GM23338 (cell line): ENCODE measurements at regions not wholly inside any gene's neighbourhood (a gene's known extent, or its start where the extent isn't known, plus 50 kb on each side); places are given as distances from the start of the nearest gene placed in this dataset.

ENCODE experiments used
- CREB1 ChIP-seq: fragments of 250-450 bp; sonication (Bioruptor Pico); IDR thresholded peaks from 2 replicates; pipeline ENCODE4 v1.5.0; 2020; ENCODE audit warnings: low read depth, mild to moderate bottlenecking, moderate library complexity
- EZH2 ChIP-seq: fragments of 200-600 bp; sonication (generic); IDR thresholded peaks from one replicate; pipeline ENCODE4 v1.8.0; 2017; ENCODE audit warnings: antibody characterized with exemption, mild to moderate bottlenecking, low read depth; ENCODE audit not compliant: unreplicated experiment
- EZH2phosphoT487 ChIP-seq: fragments of 200-600 bp; sonication (generic); IDR thresholded peaks from one replicate; pipeline ENCODE4 v1.8.1; 2018; ENCODE audit warnings: antibody characterized with exemption; ENCODE audit not compliant: unreplicated experiment
- JUNB ChIP-seq: IDR thresholded peaks from one replicate; pipeline ENCODE4 v1.6.1; 2016; ENCODE audit warnings: antibody characterized with exemption; ENCODE audit not compliant: unreplicated experiment
- NANOG ChIP-seq: IDR thresholded peaks from 2 replicates; pipeline ENCODE4 v1.6.1; 2016; ENCODE audit warnings: antibody characterized with exemption, borderline replicate concordance
- POLR2AphosphoS5 ChIP-seq: IDR thresholded peaks from 2 replicates; pipeline ENCODE4 v1.6.1; 2016; ENCODE audit warnings: antibody characterized with exemption, low read depth
- STAT1 ChIP-seq: IDR thresholded peaks from one replicate; pipeline ENCODE4 v1.6.1; 2016; ENCODE audit warnings: antibody characterized with exemption; ENCODE audit not compliant: unreplicated experiment
- ZNF114 ChIP-seq: fragments of 250-450 bp; sonication (Bioruptor Pico); IDR thresholded peaks from 2 replicates; pipeline ENCODE4 v1.5.0; 2020; ENCODE audit warnings: mild to moderate bottlenecking, moderate library complexity
- ZNF331 ChIP-seq: fragments of 250-450 bp; sonication (Bioruptor Pico); IDR thresholded peaks from 2 replicates; pipeline ENCODE4 v1.5.0; 2020; ENCODE audit warnings: low read depth, mild to moderate bottlenecking, moderate library complexity
- TF ChIP-seq, protein P1 (sequence below), 2 experiments: fragments of 200-600 bp in 1 of 2; sonication (generic) in 1 of 2; conservative IDR thresholded peaks; 2 replicates each; pipeline versions ENCODE4 v1.5.1 to v1.6.1; 2016 to 2017; ENCODE audit warnings: antibody characterized with exemption in 2 of 2, low read depth in 2 of 2, mild to moderate bottlenecking in 2 of 2, moderate library complexity in 1 of 2
- TF ChIP-seq, protein P2 (sequence below): IDR thresholded peaks from one replicate; pipeline ENCODE4 v1.6.1; 2018; ENCODE audit warnings: antibody characterized with exemption; ENCODE audit not compliant: unreplicated experiment
- TF ChIP-seq, protein P3 (sequence below): fragments of 250-450 bp; sonication (Bioruptor Pico); IDR thresholded peaks from 2 replicates; pipeline ENCODE4 v1.5.0; 2020; ENCODE audit warnings: mild to moderate bottlenecking, moderate library complexity

DNA sequence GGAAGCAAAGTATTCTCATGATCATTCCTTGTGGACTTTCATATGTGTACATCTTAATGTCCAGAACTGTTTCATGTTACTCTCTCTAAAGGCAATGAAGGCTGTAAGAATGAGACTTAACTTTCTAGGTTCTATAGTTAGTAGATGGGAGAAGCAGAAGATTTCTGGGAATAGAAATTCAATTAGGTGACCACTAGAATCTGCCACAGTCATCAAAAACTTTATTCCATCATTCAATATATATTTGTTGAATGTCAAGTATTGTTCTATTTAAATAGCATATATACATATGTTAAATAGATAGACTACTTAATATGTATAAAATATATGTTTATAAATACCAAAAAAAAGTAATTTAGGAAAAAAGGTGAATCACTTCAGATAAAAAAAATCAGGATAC lies 972.9 kb downstream of the SLC6A15 start:
- no peak for TF ChIP-seq EZH2
- TF ChIP-seq, protein P1, sequence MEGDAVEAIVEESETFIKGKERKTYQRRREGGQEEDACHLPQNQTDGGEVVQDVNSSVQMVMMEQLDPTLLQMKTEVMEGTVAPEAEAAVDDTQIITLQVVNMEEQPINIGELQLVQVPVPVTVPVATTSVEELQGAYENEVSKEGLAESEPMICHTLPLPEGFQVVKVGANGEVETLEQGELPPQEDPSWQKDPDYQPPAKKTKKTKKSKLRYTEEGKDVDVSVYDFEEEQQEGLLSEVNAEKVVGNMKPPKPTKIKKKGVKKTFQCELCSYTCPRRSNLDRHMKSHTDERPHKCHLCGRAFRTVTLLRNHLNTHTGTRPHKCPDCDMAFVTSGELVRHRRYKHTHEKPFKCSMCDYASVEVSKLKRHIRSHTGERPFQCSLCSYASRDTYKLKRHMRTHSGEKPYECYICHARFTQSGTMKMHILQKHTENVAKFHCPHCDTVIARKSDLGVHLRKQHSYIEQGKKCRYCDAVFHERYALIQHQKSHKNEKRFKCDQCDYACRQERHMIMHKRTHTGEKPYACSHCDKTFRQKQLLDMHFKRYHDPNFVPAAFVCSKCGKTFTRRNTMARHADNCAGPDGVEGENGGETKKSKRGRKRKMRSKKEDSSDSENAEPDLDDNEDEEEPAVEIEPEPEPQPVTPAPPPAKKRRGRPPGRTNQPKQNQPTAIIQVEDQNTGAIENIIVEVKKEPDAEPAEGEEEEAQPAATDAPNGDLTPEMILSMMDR (conservative IDR thresholded peaks at IDR 0.05; ENCODE audit: low read depth in 2 of 2): no peak
- no peak for TF ChIP-seq EZH2phosphoT487
- no peak for TF ChIP-seq CREB1 (CRISPR knock-in tag)
- no peak for TF ChIP-seq POLR2AphosphoS5
- TF ChIP-seq JUNB: no peak
- TF ChIP-seq, protein P2, sequence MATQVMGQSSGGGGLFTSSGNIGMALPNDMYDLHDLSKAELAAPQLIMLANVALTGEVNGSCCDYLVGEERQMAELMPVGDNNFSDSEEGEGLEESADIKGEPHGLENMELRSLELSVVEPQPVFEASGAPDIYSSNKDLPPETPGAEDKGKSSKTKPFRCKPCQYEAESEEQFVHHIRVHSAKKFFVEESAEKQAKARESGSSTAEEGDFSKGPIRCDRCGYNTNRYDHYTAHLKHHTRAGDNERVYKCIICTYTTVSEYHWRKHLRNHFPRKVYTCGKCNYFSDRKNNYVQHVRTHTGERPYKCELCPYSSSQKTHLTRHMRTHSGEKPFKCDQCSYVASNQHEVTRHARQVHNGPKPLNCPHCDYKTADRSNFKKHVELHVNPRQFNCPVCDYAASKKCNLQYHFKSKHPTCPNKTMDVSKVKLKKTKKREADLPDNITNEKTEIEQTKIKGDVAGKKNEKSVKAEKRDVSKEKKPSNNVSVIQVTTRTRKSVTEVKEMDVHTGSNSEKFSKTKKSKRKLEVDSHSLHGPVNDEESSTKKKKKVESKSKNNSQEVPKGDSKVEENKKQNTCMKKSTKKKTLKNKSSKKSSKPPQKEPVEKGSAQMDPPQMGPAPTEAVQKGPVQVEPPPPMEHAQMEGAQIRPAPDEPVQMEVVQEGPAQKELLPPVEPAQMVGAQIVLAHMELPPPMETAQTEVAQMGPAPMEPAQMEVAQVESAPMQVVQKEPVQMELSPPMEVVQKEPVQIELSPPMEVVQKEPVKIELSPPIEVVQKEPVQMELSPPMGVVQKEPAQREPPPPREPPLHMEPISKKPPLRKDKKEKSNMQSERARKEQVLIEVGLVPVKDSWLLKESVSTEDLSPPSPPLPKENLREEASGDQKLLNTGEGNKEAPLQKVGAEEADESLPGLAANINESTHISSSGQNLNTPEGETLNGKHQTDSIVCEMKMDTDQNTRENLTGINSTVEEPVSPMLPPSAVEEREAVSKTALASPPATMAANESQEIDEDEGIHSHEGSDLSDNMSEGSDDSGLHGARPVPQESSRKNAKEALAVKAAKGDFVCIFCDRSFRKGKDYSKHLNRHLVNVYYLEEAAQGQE: no peak
- no peak for TF ChIP-seq STAT1
- no peak for TF ChIP-seq ZNF114 (CRISPR knock-in tag)
- no peak for TF ChIP-seq NANOG
- no peak for TF ChIP-seq ZNF331 (CRISPR knock-in tag)
- TF ChIP-seq, protein P3, sequence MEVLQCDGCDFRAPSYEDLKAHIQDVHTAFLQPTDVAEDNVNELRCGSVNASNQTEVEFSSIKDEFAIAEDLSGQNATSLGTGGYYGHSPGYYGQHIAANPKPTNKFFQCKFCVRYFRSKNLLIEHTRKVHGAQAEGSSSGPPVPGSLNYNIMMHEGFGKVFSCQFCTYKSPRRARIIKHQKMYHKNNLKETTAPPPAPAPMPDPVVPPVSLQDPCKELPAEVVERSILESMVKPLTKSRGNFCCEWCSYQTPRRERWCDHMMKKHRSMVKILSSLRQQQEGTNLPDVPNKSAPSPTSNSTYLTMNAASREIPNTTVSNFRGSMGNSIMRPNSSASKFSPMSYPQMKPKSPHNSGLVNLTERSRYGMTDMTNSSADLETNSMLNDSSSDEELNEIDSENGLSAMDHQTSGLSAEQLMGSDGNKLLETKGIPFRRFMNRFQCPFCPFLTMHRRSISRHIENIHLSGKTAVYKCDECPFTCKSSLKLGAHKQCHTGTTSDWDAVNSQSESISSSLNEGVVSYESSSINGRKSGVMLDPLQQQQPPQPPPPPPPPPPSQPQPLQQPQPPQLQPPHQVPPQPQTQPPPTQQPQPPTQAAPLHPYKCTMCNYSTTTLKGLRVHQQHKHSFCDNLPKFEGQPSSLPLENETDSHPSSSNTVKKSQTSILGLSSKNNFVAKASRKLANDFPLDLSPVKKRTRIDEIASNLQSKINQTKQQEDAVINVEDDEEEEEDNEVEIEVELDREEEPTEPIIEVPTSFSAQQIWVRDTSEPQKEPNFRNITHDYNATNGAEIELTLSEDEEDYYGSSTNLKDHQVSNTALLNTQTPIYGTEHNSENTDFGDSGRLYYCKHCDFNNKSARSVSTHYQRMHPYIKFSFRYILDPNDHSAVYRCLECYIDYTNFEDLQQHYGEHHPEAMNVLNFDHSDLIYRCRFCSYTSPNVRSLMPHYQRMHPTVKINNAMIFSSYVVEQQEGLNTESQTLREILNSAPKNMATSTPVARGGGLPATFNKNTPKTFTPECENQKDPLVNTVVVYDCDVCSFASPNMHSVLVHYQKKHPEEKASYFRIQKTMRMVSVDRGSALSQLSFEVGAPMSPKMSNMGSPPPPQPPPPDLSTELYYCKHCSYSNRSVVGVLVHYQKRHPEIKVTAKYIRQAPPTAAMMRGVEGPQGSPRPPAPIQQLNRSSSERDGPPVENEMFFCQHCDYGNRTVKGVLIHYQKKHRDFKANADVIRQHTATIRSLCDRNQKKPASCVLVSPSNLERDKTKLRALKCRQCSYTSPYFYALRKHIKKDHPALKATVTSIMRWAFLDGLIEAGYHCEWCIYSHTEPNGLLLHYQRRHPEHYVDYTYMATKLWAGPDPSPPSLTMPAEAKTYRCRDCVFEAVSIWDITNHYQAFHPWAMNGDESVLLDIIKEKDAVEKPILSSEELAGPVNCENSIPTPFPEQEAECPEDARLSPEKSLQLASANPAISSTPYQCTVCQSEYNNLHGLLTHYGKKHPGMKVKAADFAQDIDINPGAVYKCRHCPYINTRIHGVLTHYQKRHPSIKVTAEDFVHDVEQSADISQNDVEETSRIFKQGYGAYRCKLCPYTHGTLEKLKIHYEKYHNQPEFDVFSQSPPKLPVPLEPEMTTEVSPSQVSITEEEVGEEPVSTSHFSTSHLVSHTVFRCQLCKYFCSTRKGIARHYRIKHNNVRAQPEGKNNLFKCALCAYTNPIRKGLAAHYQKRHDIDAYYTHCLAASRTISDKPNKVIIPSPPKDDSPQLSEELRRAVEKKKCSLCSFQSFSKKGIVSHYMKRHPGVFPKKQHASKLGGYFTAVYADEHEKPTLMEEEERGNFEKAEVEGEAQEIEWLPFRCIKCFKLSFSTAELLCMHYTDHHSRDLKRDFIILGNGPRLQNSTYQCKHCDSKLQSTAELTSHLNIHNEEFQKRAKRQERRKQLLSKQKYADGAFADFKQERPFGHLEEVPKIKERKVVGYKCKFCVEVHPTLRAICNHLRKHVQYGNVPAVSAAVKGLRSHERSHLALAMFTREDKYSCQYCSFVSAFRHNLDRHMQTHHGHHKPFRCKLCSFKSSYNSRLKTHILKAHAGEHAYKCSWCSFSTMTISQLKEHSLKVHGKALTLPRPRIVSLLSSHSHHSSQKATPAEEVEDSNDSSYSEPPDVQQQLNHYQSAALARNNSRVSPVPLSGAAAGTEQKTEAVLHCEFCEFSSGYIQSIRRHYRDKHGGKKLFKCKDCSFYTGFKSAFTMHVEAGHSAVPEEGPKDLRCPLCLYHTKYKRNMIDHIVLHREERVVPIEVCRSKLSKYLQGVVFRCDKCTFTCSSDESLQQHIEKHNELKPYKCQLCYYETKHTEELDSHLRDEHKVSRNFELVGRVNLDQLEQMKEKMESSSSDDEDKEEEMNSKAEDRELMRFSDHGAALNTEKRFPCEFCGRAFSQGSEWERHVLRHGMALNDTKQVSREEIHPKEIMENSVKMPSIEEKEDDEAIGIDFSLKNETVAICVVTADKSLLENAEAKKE (CRISPR knock-in tag): no peak
